ENCODE measurements at regions not wholly inside any gene's neighbourhood (a gene's known extent, or its start where the extent isn't known, plus 50 kb on each side); places are given as distances from the start of the nearest gene placed in this dataset.

GRCh38 chr12:33566403-33566802 lies 126.8 kb upstream of the SYT10 start:
- no peak overlapping the region for H3K4me3 ChIP-seq (ENCODE audit: low read length)
- no peak for TF ChIP-seq CTCF (conservative IDR thresholded peaks at IDR 0.05; ENCODE audit: low read length)
- DNase-seq (ENCODE audit: low read depth): no peak

GRCh38 chr12:33575346-33575745 lies 135.7 kb upstream of the SYT10 start:
- no peak overlapping the region for H3K4me3 ChIP-seq (ENCODE audit: low read length)
- no peak for TF ChIP-seq CTCF (conservative IDR thresholded peaks at IDR 0.05; ENCODE audit: low read length)
- no peak for DNase-seq (ENCODE audit: low read depth)

GRCh38 chr12:33581613-33582122 lies 142.0 kb upstream of the SYT10 start:
- TF ChIP-seq CTCF (conservative IDR thresholded peaks at IDR 0.05; ENCODE audit: low read length): no peak
- H3K4me3 ChIP-seq (ENCODE audit: low read length): no peak overlapping the region
- no peak for DNase-seq (ENCODE audit: low read depth)

- DNase-seq (ENCODE audit: low read depth): no peak
- H3K4me3 ChIP-seq (ENCODE audit: low read length): no peak overlapping the region
- no peak for TF ChIP-seq CTCF (conservative IDR thresholded peaks at IDR 0.05; ENCODE audit: low read length)
Measured at GRCh38 chr12:33586576-33586975, 147.0 kb upstream of the SYT10 start.

- H3K4me3 ChIP-seq (ENCODE audit: low read length): no peak overlapping the region
- TF ChIP-seq CTCF (conservative IDR thresholded peaks at IDR 0.05; ENCODE audit: low read length): no peak
- no peak for DNase-seq (ENCODE audit: low read depth)
Measured at GRCh38 chr12:33587354-33587753, 147.7 kb upstream of the SYT10 start.

GRCh38 chr12:33587784-33588712 lies 148.4 kb upstream of the SYT10 start:
- no peak overlapping the region for H3K4me3 ChIP-seq (ENCODE audit: low read length)
- no peak for TF ChIP-seq CTCF (conservative IDR thresholded peaks at IDR 0.05; ENCODE audit: low read length)
- peak; percentile 6 for DNase-seq (ENCODE audit: low read depth)

Data from AG10803 (cell line).